Activated T-cell treated with anti-CD3 and anti-CD28 coated beads, Interleukin-2, amount 50 U/mL, for 72 hours (primary cell): ENCODE measurements at regions not wholly inside any gene's neighbourhood (a gene's known extent, or its start where the extent isn't known, plus 50 kb on each side); places are given as distances from the start of the nearest gene placed in this dataset.

Experiments
- ATAC-seq, 2 donors: fragments of 150-1000 bp; cut with Tn5 transposase; replicated peaks in 1 of 2; 2 replicates each; pipeline ENCODE4 v1.10.0; 2021; ENCODE audit warnings: moderate library complexity in 2 of 2, mild to moderate bottlenecking in 1 of 2
- DNase-seq, 2 donors: peaks; one replicate each; pipeline ENCODE4 v3.0.0; 2021 to 2022; ENCODE audit warnings: mixed read lengths in 1 of 2
- H3K27ac Mint-ChIP-seq: one replicate; pipeline ENCODE4 v1.8.0; 2022; ENCODE audit warnings: mild to moderate bottlenecking, moderate library complexity, mixed read lengths
- H3K27me3 Mint-ChIP-seq: one replicate; pipeline ENCODE4 v1.8.0; 2022; ENCODE audit warnings: low read depth, mixed read lengths
- H3K36me3 Mint-ChIP-seq, 2 donors: one replicate each; pipeline ENCODE4 v1.8.0; 2022; ENCODE audit warnings: mixed read lengths in 2 of 2, mild to moderate bottlenecking in 1 of 2; ENCODE audit not compliant: insufficient read depth in 2 of 2
- H3K4me1 Mint-ChIP-seq: one replicate; pipeline ENCODE4 v1.8.0; 2022; ENCODE audit warnings: low read depth, mixed read lengths
- H3K4me3 Mint-ChIP-seq, 2 donors: one replicate each; pipeline ENCODE4 v1.8.0; 2022; ENCODE audit warnings: mild to moderate bottlenecking in 2 of 2, mixed read lengths in 2 of 2, moderate library complexity in 2 of 2
- H3K9me3 Mint-ChIP-seq, 2 donors: one replicate each; pipeline ENCODE4 v1.8.0; 2022; ENCODE audit warnings: mixed read lengths in 2 of 2

GRCh38 chr4:164503874-164504273 lies 250.1 kb upstream of the SMIM31 start:
- no peak overlapping the region for H3K27ac Mint-ChIP-seq
- H3K4me1 Mint-ChIP-seq: no peaks in the 10 kb centered on the region
- H3K36me3 Mint-ChIP-seq: no peaks in the 10 kb centered on the region
- no peak overlapping the region for H3K4me3 Mint-ChIP-seq
- DNase-seq (no peak), ATAC-seq (no peak)
- no peaks in the 10 kb centered on the region for H3K9me3 Mint-ChIP-seq
- no peaks in the 10 kb centered on the region for H3K27me3 Mint-ChIP-seq

- H3K4me1 Mint-ChIP-seq: no peaks in the 10 kb centered on the region
- no peak overlapping the region for H3K27ac Mint-ChIP-seq
- H3K27me3 Mint-ChIP-seq: no peaks in the 10 kb centered on the region
- peaks cover 0 to 3% of the 10 kb centered on the region in 2 donors for H3K9me3 Mint-ChIP-seq
- no peaks in the 10 kb centered on the region for H3K36me3 Mint-ChIP-seq
- DNase-seq: no peak
- no peak overlapping the region for H3K4me3 Mint-ChIP-seq
- ATAC-seq: no peak
These were observed 245.8 kb upstream of the SMIM31 start for GRCh38 chr4:164508097-164508496.

GRCh38 chr4:164508771-164509170 lies 245.2 kb upstream of the SMIM31 start:
- no peak for ATAC-seq
- H3K27ac Mint-ChIP-seq: no peak overlapping the region

GRCh38 chr4:164509951-164510350 lies 244.0 kb upstream of the SMIM31 start:
- DNase-seq (no peak), ATAC-seq (no peak)
- H3K4me3 Mint-ChIP-seq: no peak overlapping the region
- no peaks in the 10 kb centered on the region for H3K4me1 Mint-ChIP-seq
- H3K27me3 Mint-ChIP-seq: no peaks in the 10 kb centered on the region
- H3K9me3 Mint-ChIP-seq: peaks cover 0 to 5% of the 10 kb centered on the region in 2 donors
- no peaks in the 10 kb centered on the region for H3K36me3 Mint-ChIP-seq
- no peak overlapping the region for H3K27ac Mint-ChIP-seq

More at GRCh38 chr4:164508771-164509170, 245.2 kb upstream of the SMIM31 start:
- Mint-ChIP-seq H3K27me3 (no peaks in the 10 kb centered on the region), H3K36me3 (no peaks in the 10 kb centered on the region), H3K4me1 (no peaks in the 10 kb centered on the region), H3K4me3 (no peak overlapping the region), H3K9me3 (peaks cover 0 to 3% of the 10 kb centered on the region in 2 donors)
- no peak for DNase-seq

- H3K27me3 Mint-ChIP-seq: no peaks in the 10 kb centered on the region
- no peaks in the 10 kb centered on the region for H3K36me3 Mint-ChIP-seq
- H3K27ac Mint-ChIP-seq: no peak overlapping the region
- H3K4me3 Mint-ChIP-seq: no peak overlapping the region
- H3K4me1 Mint-ChIP-seq: no peaks in the 10 kb centered on the region
- ATAC-seq (no peak), DNase-seq (no peak)
- H3K9me3 Mint-ChIP-seq: peaks cover 1 to 5% of the 10 kb centered on the region in 2 donors
These were observed 241.8 kb upstream of the SMIM31 start for GRCh38 chr4:164512124-164512523.

- Mint-ChIP-seq H3K4me1 (no peaks in the 10 kb centered on the region), H3K4me3 (no peak overlapping the region), H3K27ac (no peak overlapping the region), H3K36me3 (no peaks in the 10 kb centered on the region), H3K27me3 (no peaks in the 10 kb centered on the region), H3K9me3 (peaks cover 2 to 5% of the 10 kb centered on the region in 2 donors)
- DNase-seq: no peak
- no peak for ATAC-seq
These were observed 239.2 kb upstream of the SMIM31 start for GRCh38 chr4:164514765-164515164.

GRCh38 chr4:164524789-164525188 lies 229.1 kb upstream of the SMIM31 start:
- H3K36me3 Mint-ChIP-seq: no peaks in the 10 kb centered on the region
- H3K4me1 Mint-ChIP-seq: no peaks in the 10 kb centered on the region
- DNase-seq: no peak
- ATAC-seq: no peak
- H3K27ac Mint-ChIP-seq: no peak overlapping the region
- H3K27me3 Mint-ChIP-seq: no peaks in the 10 kb centered on the region
- no peak overlapping the region for H3K4me3 Mint-ChIP-seq
- no peaks in the 10 kb centered on the region for H3K9me3 Mint-ChIP-seq

- Mint-ChIP-seq H3K9me3 (no peaks in the 10 kb centered on the region), H3K4me3 (no peak overlapping the region), H3K27ac (no peak overlapping the region), H3K36me3 (no peaks in the 10 kb centered on the region), H3K4me1 (no peaks in the 10 kb centered on the region), H3K27me3 (no peaks in the 10 kb centered on the region)
- DNase-seq (no peak), ATAC-seq (no peak)
These were observed 226.9 kb upstream of the SMIM31 start for GRCh38 chr4:164526933-164527583.

GRCh38 chr4:164529058-164529457 lies 224.9 kb upstream of the SMIM31 start:
- H3K27ac Mint-ChIP-seq: no peak overlapping the region
- no peaks in the 10 kb centered on the region for H3K36me3 Mint-ChIP-seq
- H3K9me3 Mint-ChIP-seq: no peaks in the 10 kb centered on the region
- H3K4me1 Mint-ChIP-seq: no peaks in the 10 kb centered on the region
- H3K27me3 Mint-ChIP-seq: no peaks in the 10 kb centered on the region
- no peak for ATAC-seq
- H3K4me3 Mint-ChIP-seq: no peak overlapping the region
- no peak for DNase-seq

- no peak for ATAC-seq
- Mint-ChIP-seq H3K4me1 (no peaks in the 10 kb centered on the region), H3K4me3 (no peak overlapping the region), H3K27me3 (no peaks in the 10 kb centered on the region), H3K27ac (no peak overlapping the region), H3K9me3 (no peaks in the 10 kb centered on the region), H3K36me3 (no peaks in the 10 kb centered on the region)
- no peak for DNase-seq
These were observed 224.4 kb upstream of the SMIM31 start for GRCh38 chr4:164529486-164529885.

- Mint-ChIP-seq H3K9me3 (no peaks in the 10 kb centered on the region), H3K4me3 (no peak overlapping the region), H3K27ac (no peak overlapping the region), H3K4me1 (no peaks in the 10 kb centered on the region), H3K36me3 (no peaks in the 10 kb centered on the region), H3K27me3 (no peaks in the 10 kb centered on the region)
- DNase-seq (no peak), ATAC-seq (no peak)
These were observed 222.6 kb upstream of the SMIM31 start for GRCh38 chr4:164531336-164531735.

- Mint-ChIP-seq H3K36me3 (peaks cover 1 to 4% of the 10 kb centered on the region in 2 donors), H3K9me3 (peaks cover 4 to 6% of the 10 kb centered on the region in 2 donors), H3K4me1 (no peaks in the 10 kb centered on the region), H3K4me3 (no peak overlapping the region), H3K27me3 (no peaks in the 10 kb centered on the region), H3K27ac (no peak overlapping the region)
- ATAC-seq (no peak), DNase-seq (no peak)
These were observed 217.1 kb upstream of the SMIM31 start for GRCh38 chr4:164536814-164537213.

- H3K9me3 Mint-ChIP-seq: peaks cover 4 to 6% of the 10 kb centered on the region in 2 donors
- no peak overlapping the region for H3K27ac Mint-ChIP-seq
- peaks cover 1 to 4% of the 10 kb centered on the region in 2 donors for H3K36me3 Mint-ChIP-seq
- DNase-seq (no peak), ATAC-seq (no peak)
- no peak overlapping the region for H3K4me3 Mint-ChIP-seq
- no peaks in the 10 kb centered on the region for H3K27me3 Mint-ChIP-seq
- H3K4me1 Mint-ChIP-seq: no peaks in the 10 kb centered on the region
These were observed 215.8 kb upstream of the SMIM31 start for GRCh38 chr4:164538097-164538496.

- DNase-seq: no peak
These were observed 212.9 kb upstream of the SMIM31 start for GRCh38 chr4:164540987-164541386.

More at GRCh38 chr4:164540987-164541386, 212.9 kb upstream of the SMIM31 start:
- peaks cover 4 to 9% of the 10 kb centered on the region in 2 donors for H3K9me3 Mint-ChIP-seq
- ATAC-seq: no peak
- no peaks in the 10 kb centered on the region for H3K4me1 Mint-ChIP-seq
- H3K27me3 Mint-ChIP-seq: no peaks in the 10 kb centered on the region
- H3K36me3 Mint-ChIP-seq: peaks cover 1 to 4% of the 10 kb centered on the region in 2 donors
- H3K27ac Mint-ChIP-seq: no peak overlapping the region
- H3K4me3 Mint-ChIP-seq: no peak overlapping the region
